IPS-15b (cell line): ENCODE measurements at regions not wholly inside any gene's neighbourhood (a gene's known extent, or its start where the extent isn't known, plus 50 kb on each side); places are given as distances from the start of the nearest gene placed in this dataset.
"Not testable (repeated sequence)": the region's sequence is repeated elsewhere in the genome, so short reads cannot be mapped to it uniquely, and the experiment has no call there.

Experiments
- H3K27me3 ChIP-seq: one replicate; pipeline ENCODE4 v1.6.1; 2013; ENCODE audit warnings: low read length; ENCODE audit not compliant: control insufficient read depth, insufficient read depth
- H3K36me3 ChIP-seq: one replicate; pipeline ENCODE4 v1.6.1; 2013; ENCODE audit warnings: low read length; ENCODE audit not compliant: control insufficient read depth, insufficient read depth
- H3K4me1 ChIP-seq: one replicate; pipeline ENCODE4 v1.6.1; 2013; ENCODE audit warnings: mild to moderate bottlenecking, low read length; ENCODE audit not compliant: control insufficient read depth, insufficient read depth
- H3K4me3 ChIP-seq: one replicate; pipeline ENCODE4 v1.5.1; 2013; ENCODE audit warnings: low read depth, low read length
- H3K9ac ChIP-seq: one replicate; pipeline ENCODE4 v1.6.1; 2013; ENCODE audit warnings: low read depth, mild to moderate bottlenecking, low read length
- H3K9me3 ChIP-seq: one replicate; pipeline ENCODE4 v1.6.1; 2013; ENCODE audit warnings: mild to moderate bottlenecking, low read length; ENCODE audit not compliant: control insufficient read depth, insufficient read depth

- no peaks in the 10 kb centered on the region for H3K36me3 ChIP-seq
- H3K4me3 ChIP-seq, result no peak overlapping the region
- peaks cover 18% of the 10 kb centered on the region for H3K27me3 ChIP-seq
- no peaks in the 10 kb centered on the region for H3K9me3 ChIP-seq
- no peak overlapping the region for H3K9ac ChIP-seq
- no peaks in the 10 kb centered on the region for H3K4me1 ChIP-seq
Measured at GRCh38 chr9:129453734-129454133, 167.2 kb downstream of the C9orf50 start.

GRCh38 chr9:129451669-129452068 lies 169.2 kb downstream of the C9orf50 start:
- Histone ChIP-seq H3K27me3 (peaks cover 4% of the 10 kb centered on the region), H3K9me3 (no peaks in the 10 kb centered on the region), H3K36me3 (no peaks in the 10 kb centered on the region), H3K9ac (no peak overlapping the region), H3K4me1 (no peaks in the 10 kb centered on the region), H3K4me3 (no peak overlapping the region)

- Histone ChIP-seq H3K9me3 (no peaks in the 10 kb centered on the region), H3K4me1 (no peaks in the 10 kb centered on the region), H3K9ac (no peak overlapping the region), H3K36me3 (no peaks in the 10 kb centered on the region), H3K27me3 (no peaks in the 10 kb centered on the region), H3K4me3 (no peak overlapping the region)
Measured at GRCh38 chr9:129451089-129451656, 169.7 kb downstream of the C9orf50 start.

- Histone ChIP-seq H3K4me3 (no peak overlapping the region), H3K4me1 (no peaks in the 10 kb centered on the region), H3K9ac (no peak overlapping the region), H3K36me3 (no peaks in the 10 kb centered on the region), H3K9me3 (no peaks in the 10 kb centered on the region), H3K27me3 (no peaks in the 10 kb centered on the region)
Measured at GRCh38 chr9:129449066-129449465, 171.8 kb downstream of the C9orf50 start.

GRCh38 chr9:129446828-129447550 lies 173.9 kb downstream of the C9orf50 start:
- Histone ChIP-seq H3K9ac (no peak overlapping the region), H3K4me3 (no peak overlapping the region), H3K36me3 (no peaks in the 10 kb centered on the region), H3K9me3 (no peaks in the 10 kb centered on the region), H3K27me3 (peaks cover 6% of the 10 kb centered on the region), H3K4me1 (no peaks in the 10 kb centered on the region)

- H3K4me1 ChIP-seq, result no peaks in the 10 kb centered on the region
- H3K9me3 ChIP-seq, result no peaks in the 10 kb centered on the region
- H3K27me3 ChIP-seq, result peaks cover 10% of the 10 kb centered on the region
- H3K36me3 ChIP-seq, result no peaks in the 10 kb centered on the region
- no peak overlapping the region for H3K9ac ChIP-seq
- H3K4me3 ChIP-seq, result no peak overlapping the region
Measured at GRCh38 chr9:129445794-129446306, 175.1 kb downstream of the C9orf50 start.

GRCh38 chr9:129443515-129444164 lies 177.3 kb downstream of the C9orf50 start:
- H3K27me3 ChIP-seq, result peaks cover 24% of the 10 kb centered on the region
- not testable (repeated sequence) for H3K4me3 ChIP-seq, H3K9ac ChIP-seq, H3K9me3 ChIP-seq, H3K36me3 ChIP-seq, H3K4me1 ChIP-seq

- no peak overlapping the region for H3K4me3 ChIP-seq
- no peak overlapping the region for H3K9ac ChIP-seq
- H3K36me3 ChIP-seq, result no peaks in the 10 kb centered on the region
- H3K27me3 ChIP-seq, result peaks cover 31% of the 10 kb centered on the region
- peaks cover 2% of the 10 kb centered on the region for H3K4me1 ChIP-seq
- no peaks in the 10 kb centered on the region for H3K9me3 ChIP-seq
Measured at GRCh38 chr9:129442803-129443511, 177.9 kb downstream of the C9orf50 start.

GRCh38 chr9:129441852-129442251 lies 179.0 kb downstream of the C9orf50 start:
- Histone ChIP-seq H3K27me3 (peaks cover 41% of the 10 kb centered on the region), H3K9ac (no peak overlapping the region), H3K4me1 (peaks cover 5% of the 10 kb centered on the region), H3K4me3 (no peak overlapping the region), H3K36me3 (no peaks in the 10 kb centered on the region), H3K9me3 (no peaks in the 10 kb centered on the region)

GRCh38 chr9:129440435-129441186 lies 180.3 kb downstream of the C9orf50 start:
- Histone ChIP-seq H3K27me3 (peaks cover 52% of the 10 kb centered on the region), H3K4me3 (no peak overlapping the region), H3K9ac (no peak overlapping the region), H3K9me3 (no peaks in the 10 kb centered on the region), H3K36me3 (no peaks in the 10 kb centered on the region), H3K4me1 (peaks cover 8% of the 10 kb centered on the region)

GRCh38 chr9:129439242-129439641 lies 181.7 kb downstream of the C9orf50 start:
- Histone ChIP-seq H3K9me3 (no peaks in the 10 kb centered on the region), H3K36me3 (no peaks in the 10 kb centered on the region), H3K4me3 (no peak overlapping the region), H3K27me3 (peaks cover 60% of the 10 kb centered on the region), H3K4me1 (peaks cover 8% of the 10 kb centered on the region), H3K9ac (no peak overlapping the region)
